ENCODE measurements at regions not wholly inside any gene's neighbourhood (a gene's known extent, or its start where the extent isn't known, plus 50 kb on each side); places are given as distances from the start of the nearest gene placed in this dataset.
"Not testable (repeated sequence)": the region's sequence is repeated elsewhere in the genome, so short reads cannot be mapped to it uniquely, and the experiment has no call there.

DNA sequence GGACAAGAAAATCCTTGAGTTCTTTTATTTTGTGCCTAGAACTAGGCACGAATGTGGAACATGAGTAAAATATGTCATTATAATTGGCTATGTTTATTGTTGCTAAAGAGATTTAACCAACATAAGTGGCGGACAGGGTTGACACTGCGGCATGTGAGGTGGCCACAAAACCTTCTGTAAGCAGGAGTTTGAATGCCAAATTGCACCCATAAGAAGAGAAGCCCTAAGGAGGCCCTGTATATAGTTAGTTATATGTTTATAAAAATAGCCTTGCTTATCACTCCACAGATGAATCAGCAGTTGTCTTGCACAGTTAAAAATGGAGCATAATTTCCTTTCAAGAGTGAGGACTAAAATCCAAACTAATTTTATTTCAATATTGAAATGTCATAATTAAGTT is 336.1 kb downstream of the GBA3 start:
- no peak overlapping the region for H3K27ac ChIP-seq (ENCODE audit: insufficient read depth in 1 of 2, low read depth in 1 of 2, low read length in 2 of 2, poor library complexity in 1 of 2, severe bottlenecking in 2 of 2)
- H3K4me1 ChIP-seq (ENCODE audit: control extremely low read depth in 1 of 4, control insufficient read depth in 4 of 4, insufficient read depth in 4 of 4, low read length in 3 of 4) = no peaks in the 10 kb centered on the region
- no peaks in the 10 kb centered on the region for H3K36me3 ChIP-seq (ENCODE audit: control insufficient read depth in 4 of 4, insufficient read depth in 4 of 4, low read length in 3 of 4)
- H3K4me3 ChIP-seq (ENCODE audit: control insufficient read depth in 1 of 7, extremely low read depth in 1 of 7, insufficient read depth in 4 of 7, low read depth in 2 of 7, low read length in 6 of 7) = no peak overlapping the region
- H3K9me3 ChIP-seq (ENCODE audit: control extremely low read depth in 1 of 5, control insufficient read depth in 4 of 5, insufficient read depth in 2 of 5, low read depth in 1 of 5, low read length in 4 of 5) = no peaks in the 10 kb centered on the region
- CTCF ChIA-PET = interaction anchor here (1.5 kb wide), 1 partner anchor 11 kb away, joined by 4 read pairs; no protein-coding TSS in a partner anchor
- POLR2A ChIA-PET = no interaction called here
- DNase-seq = no peak
- WGBS (ENCODE audit: insufficient coverage) = 100% methylated on average over 1 of the region's 3 CpGs
- no peaks in the 10 kb centered on the region for H3K27me3 ChIP-seq (replicated peaks in 2 of 5; ENCODE audit: control insufficient read depth in 4 of 5, insufficient read depth in 5 of 5, low read length in 4 of 5)

DNA sequence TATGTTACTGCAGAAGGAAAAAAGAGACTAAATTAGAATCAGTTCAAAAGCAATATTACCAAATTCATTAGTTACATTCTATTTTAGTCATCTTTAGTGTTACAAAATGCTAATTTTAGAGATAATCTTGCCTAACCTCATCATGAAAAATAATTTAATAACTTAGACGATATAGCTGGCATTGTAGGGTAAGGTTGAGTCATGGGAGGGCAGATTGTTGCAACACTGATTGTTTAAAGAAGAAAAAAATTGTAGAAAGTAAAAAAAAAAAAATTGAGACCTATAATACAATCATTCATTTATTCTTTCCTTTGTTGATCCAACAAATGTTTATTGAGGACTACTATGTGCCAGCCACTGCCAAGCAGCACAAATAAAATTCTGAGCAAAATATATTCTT is 330.9 kb downstream of the GBA3 start:
- no peak overlapping the region for H3K27ac ChIP-seq (ENCODE audit: insufficient read depth in 1 of 2, low read depth in 1 of 2, low read length in 2 of 2, poor library complexity in 1 of 2, severe bottlenecking in 2 of 2)
- POLR2A ChIA-PET = no interaction called here
- no peaks in the 10 kb centered on the region for H3K9me3 ChIP-seq (ENCODE audit: control extremely low read depth in 1 of 5, control insufficient read depth in 4 of 5, insufficient read depth in 2 of 5, low read depth in 1 of 5, low read length in 4 of 5)
- DNase-seq = no peak
- H3K4me3 ChIP-seq (ENCODE audit: control insufficient read depth in 1 of 7, extremely low read depth in 1 of 7, insufficient read depth in 4 of 7, low read depth in 2 of 7, low read length in 6 of 7) = no peak overlapping the region
- CTCF ChIA-PET = no interaction called here
- H3K4me1 ChIP-seq (ENCODE audit: control extremely low read depth in 1 of 4, control insufficient read depth in 4 of 4, insufficient read depth in 4 of 4, low read length in 3 of 4) = no peaks in the 10 kb centered on the region
- H3K36me3 ChIP-seq (ENCODE audit: control insufficient read depth in 4 of 4, insufficient read depth in 4 of 4, low read length in 3 of 4) = no peaks in the 10 kb centered on the region
- WGBS (ENCODE audit: insufficient coverage) = no CpG with 5 or more reads among the region's 1 CpG
- no peaks in the 10 kb centered on the region for H3K27me3 ChIP-seq (replicated peaks in 2 of 5; ENCODE audit: control insufficient read depth in 4 of 5, insufficient read depth in 5 of 5, low read length in 4 of 5)

DNA sequence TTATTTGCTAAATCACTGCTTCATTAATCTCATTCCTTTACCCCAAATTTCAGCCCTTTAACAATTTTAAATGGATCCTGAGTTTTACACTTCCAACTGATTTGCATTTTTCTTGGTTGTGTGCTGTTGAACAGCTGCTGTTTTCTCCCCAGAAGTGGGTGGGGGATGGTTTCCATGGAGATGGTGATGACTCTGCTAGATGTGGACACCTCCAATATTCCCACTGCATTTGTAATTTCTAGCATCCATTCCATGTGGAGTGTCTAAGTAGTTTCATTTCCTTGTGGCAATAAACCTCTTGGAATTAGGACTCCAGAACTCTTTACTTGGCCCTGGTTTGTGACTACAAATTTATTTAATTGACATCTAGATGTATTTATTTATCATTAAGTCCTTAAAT is 330.4 kb downstream of the GBA3 start:
- Histone ChIP-seq H3K4me1 (ENCODE audit: control extremely low read depth in 1 of 4, control insufficient read depth in 4 of 4, insufficient read depth in 4 of 4, low read length in 3 of 4) (no peaks in the 10 kb centered on the region), H3K9me3 (ENCODE audit: control extremely low read depth in 1 of 5, control insufficient read depth in 4 of 5, insufficient read depth in 2 of 5, low read depth in 1 of 5, low read length in 4 of 5) (no peaks in the 10 kb centered on the region), H3K27me3 (replicated peaks in 2 of 5; ENCODE audit: control insufficient read depth in 4 of 5, insufficient read depth in 5 of 5, low read length in 4 of 5) (no peaks in the 10 kb centered on the region), H3K4me3 (ENCODE audit: control insufficient read depth in 1 of 7, extremely low read depth in 1 of 7, insufficient read depth in 4 of 7, low read depth in 2 of 7, low read length in 6 of 7) (no peak overlapping the region), H3K27ac (ENCODE audit: insufficient read depth in 1 of 2, low read depth in 1 of 2, low read length in 2 of 2, poor library complexity in 1 of 2, severe bottlenecking in 2 of 2) (no peak overlapping the region), H3K36me3 (ENCODE audit: control insufficient read depth in 4 of 4, insufficient read depth in 4 of 4, low read length in 3 of 4) (no peaks in the 10 kb centered on the region)
- ChIA-PET POLR2A (no interaction called here), CTCF (no interaction called here)
- no peak for DNase-seq

DNA sequence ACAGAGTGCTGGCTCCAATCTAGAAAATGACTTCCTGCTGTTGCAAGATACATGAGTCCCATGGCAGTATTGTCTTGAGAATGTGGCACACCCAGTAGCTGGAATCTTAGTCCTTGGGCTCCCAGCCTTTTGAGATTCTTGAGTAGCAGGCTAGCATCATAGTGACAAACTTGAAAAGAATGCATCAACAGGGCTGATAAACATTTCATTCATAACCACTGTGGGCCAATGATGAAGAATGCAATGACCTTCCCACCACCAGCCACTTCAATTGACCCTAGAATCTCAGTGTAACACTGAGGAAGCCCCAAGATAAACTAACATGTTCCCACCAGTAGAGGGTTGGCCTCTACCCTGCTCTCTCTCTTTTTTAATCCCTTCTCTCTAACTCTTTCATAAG is 329.3 kb downstream of the GBA3 start:
- POLR2A ChIA-PET = no interaction called here
- CTCF ChIA-PET = no interaction called here
- Histone ChIP-seq H3K27ac (ENCODE audit: insufficient read depth in 1 of 2, low read depth in 1 of 2, low read length in 2 of 2, poor library complexity in 1 of 2, severe bottlenecking in 2 of 2) (no peak overlapping the region), H3K27me3 (replicated peaks in 2 of 5; ENCODE audit: control insufficient read depth in 4 of 5, insufficient read depth in 5 of 5, low read length in 4 of 5) (no peaks in the 10 kb centered on the region), H3K4me3 (ENCODE audit: control insufficient read depth in 1 of 7, extremely low read depth in 1 of 7, insufficient read depth in 4 of 7, low read depth in 2 of 7, low read length in 6 of 7) (no peak overlapping the region), H3K9me3 (ENCODE audit: control extremely low read depth in 1 of 5, control insufficient read depth in 4 of 5, insufficient read depth in 2 of 5, low read depth in 1 of 5, low read length in 4 of 5) (no peaks in the 10 kb centered on the region), H3K36me3 (ENCODE audit: control insufficient read depth in 4 of 4, insufficient read depth in 4 of 4, low read length in 3 of 4) (no peaks in the 10 kb centered on the region), H3K4me1 (ENCODE audit: control extremely low read depth in 1 of 4, control insufficient read depth in 4 of 4, insufficient read depth in 4 of 4, low read length in 3 of 4) (no peaks in the 10 kb centered on the region)
- no peak for DNase-seq

DNA sequence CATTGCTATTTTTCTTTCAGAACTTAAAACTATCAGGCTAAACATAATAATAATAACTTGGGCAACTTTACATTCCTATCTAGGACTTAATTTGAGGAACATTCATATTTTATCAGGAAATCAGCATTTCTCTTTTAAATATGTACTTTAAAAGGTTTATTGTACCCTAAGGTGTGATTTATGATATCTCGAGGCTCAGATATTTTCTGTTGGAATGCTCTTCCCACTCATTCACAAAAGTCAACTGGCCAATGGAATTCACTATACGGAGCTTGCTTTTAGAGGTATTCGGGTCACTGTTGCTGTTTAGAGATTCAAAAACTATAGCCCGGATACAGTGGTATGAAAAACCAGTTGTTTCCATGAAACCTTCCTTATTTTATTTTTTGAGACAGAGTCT is 328.3 kb downstream of the GBA3 start:
- 100% methylated on average over 3 of the region's 4 CpGs for WGBS (ENCODE audit: insufficient coverage)

DNA sequence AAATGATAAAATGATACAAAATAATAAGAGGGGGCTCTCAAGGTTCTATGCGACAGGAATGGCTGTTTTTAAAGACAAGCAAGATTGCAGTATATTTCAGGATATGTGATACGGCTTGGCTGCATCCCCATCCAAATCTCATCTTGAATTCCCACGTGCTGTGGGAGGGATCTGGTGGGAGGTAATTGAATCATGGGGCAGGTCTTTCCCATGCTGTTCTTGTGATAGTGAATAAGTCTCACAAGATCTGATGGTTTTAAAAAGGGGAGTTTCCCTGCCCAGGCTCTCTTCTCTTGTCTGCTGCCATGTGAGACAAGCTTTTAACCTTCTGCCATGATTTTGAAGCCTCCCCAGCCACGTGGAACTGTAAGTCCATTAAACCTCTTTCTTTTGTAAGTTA is 327.7 kb downstream of the GBA3 start:
- H3K36me3 ChIP-seq (ENCODE audit: control insufficient read depth in 4 of 4, insufficient read depth in 4 of 4, low read length in 3 of 4); H3K4me3 ChIP-seq (ENCODE audit: control insufficient read depth in 1 of 7, extremely low read depth in 1 of 7, insufficient read depth in 4 of 7, low read depth in 2 of 7, low read length in 6 of 7); POLR2A ChIA-PET; H3K27me3 ChIP-seq (replicated peaks in 2 of 5; ENCODE audit: control insufficient read depth in 4 of 5, insufficient read depth in 5 of 5, low read length in 4 of 5); H3K9me3 ChIP-seq (ENCODE audit: control extremely low read depth in 1 of 5, control insufficient read depth in 4 of 5, insufficient read depth in 2 of 5, low read depth in 1 of 5, low read length in 4 of 5); DNase-seq; CTCF ChIA-PET; H3K4me1 ChIP-seq (ENCODE audit: control extremely low read depth in 1 of 4, control insufficient read depth in 4 of 4, insufficient read depth in 4 of 4, low read length in 3 of 4); H3K27ac ChIP-seq (ENCODE audit: insufficient read depth in 1 of 2, low read depth in 1 of 2, low read length in 2 of 2, poor library complexity in 1 of 2, severe bottlenecking in 2 of 2): not testable (repeated sequence)
- WGBS (ENCODE audit: insufficient coverage) = 92% methylated on average over 2 of the region's 4 CpGs

More for the DNA sequence above, 328.3 kb downstream of the GBA3 start:
- no peak overlapping the region for H3K27ac ChIP-seq (ENCODE audit: insufficient read depth in 1 of 2, low read depth in 1 of 2, low read length in 2 of 2, poor library complexity in 1 of 2, severe bottlenecking in 2 of 2)
- no peaks in the 10 kb centered on the region for H3K27me3 ChIP-seq (replicated peaks in 2 of 5; ENCODE audit: control insufficient read depth in 4 of 5, insufficient read depth in 5 of 5, low read length in 4 of 5)
- H3K36me3 ChIP-seq (ENCODE audit: control insufficient read depth in 4 of 4, insufficient read depth in 4 of 4, low read length in 3 of 4) = no peaks in the 10 kb centered on the region
- ChIA-PET CTCF (no interaction called here), POLR2A (no interaction called here)
- no peak overlapping the region for H3K4me3 ChIP-seq (ENCODE audit: control insufficient read depth in 1 of 7, extremely low read depth in 1 of 7, insufficient read depth in 4 of 7, low read depth in 2 of 7, low read length in 6 of 7)
- H3K9me3 ChIP-seq (ENCODE audit: control extremely low read depth in 1 of 5, control insufficient read depth in 4 of 5, insufficient read depth in 2 of 5, low read depth in 1 of 5, low read length in 4 of 5) = no peaks in the 10 kb centered on the region
- no peak for DNase-seq
- no peaks in the 10 kb centered on the region for H3K4me1 ChIP-seq (ENCODE audit: control extremely low read depth in 1 of 4, control insufficient read depth in 4 of 4, insufficient read depth in 4 of 4, low read length in 3 of 4)

DNA sequence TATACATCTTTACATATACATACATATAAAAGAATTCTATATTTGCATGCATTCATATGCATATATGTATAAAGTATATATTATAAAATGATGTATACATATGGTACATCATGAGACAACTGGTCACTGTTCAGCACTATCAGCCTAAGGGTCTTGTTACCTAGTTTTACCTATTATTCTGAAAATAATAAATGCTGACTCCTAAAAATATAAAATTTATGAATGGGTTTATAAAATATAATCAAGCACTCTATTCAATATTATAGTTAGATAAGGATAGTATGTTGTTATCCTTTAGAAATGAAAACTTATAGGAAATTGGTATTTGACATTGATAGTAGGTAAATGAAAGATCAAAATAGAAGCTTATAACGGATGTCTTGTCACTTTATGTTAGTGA is 324.2 kb downstream of the GBA3 start:
- CTCF ChIA-PET = no interaction called here

DNA sequence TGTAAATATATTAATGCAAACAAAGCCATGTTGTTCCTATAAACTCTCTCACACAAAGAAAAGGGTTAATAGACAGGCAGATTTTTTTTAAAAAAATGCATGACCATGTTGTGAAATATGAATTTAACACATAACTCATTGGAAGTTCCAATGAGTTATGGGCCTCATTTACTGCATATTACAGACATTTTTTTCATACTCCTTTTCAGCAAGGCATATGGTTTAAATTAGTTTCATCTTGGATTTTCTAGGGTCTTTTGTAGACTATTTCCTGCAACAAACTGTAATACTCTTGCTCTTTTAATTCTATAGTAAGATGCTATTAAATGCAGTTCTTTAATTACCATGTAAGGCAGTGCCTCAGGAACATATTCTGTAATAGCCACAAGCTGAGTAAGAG is 323.1 kb downstream of the GBA3 start:
- POLR2A ChIA-PET = no interaction called here
- CTCF ChIA-PET = no interaction called here
- H3K27ac ChIP-seq (ENCODE audit: insufficient read depth in 1 of 2, low read depth in 1 of 2, low read length in 2 of 2, poor library complexity in 1 of 2, severe bottlenecking in 2 of 2) = no peak overlapping the region

More for the DNA sequence above, 324.2 kb downstream of the GBA3 start:
- H3K36me3 ChIP-seq (ENCODE audit: control insufficient read depth in 4 of 4, insufficient read depth in 4 of 4, low read length in 3 of 4) = no peaks in the 10 kb centered on the region
- no peaks in the 10 kb centered on the region for H3K27me3 ChIP-seq (replicated peaks in 2 of 5; ENCODE audit: control insufficient read depth in 4 of 5, insufficient read depth in 5 of 5, low read length in 4 of 5)
- H3K4me1 ChIP-seq (ENCODE audit: control extremely low read depth in 1 of 4, control insufficient read depth in 4 of 4, insufficient read depth in 4 of 4, low read length in 3 of 4) = no peaks in the 10 kb centered on the region
- WGBS (ENCODE audit: insufficient coverage) = no CpG with 5 or more reads among the region's 1 CpG
- H3K27ac ChIP-seq (ENCODE audit: insufficient read depth in 1 of 2, low read depth in 1 of 2, low read length in 2 of 2, poor library complexity in 1 of 2, severe bottlenecking in 2 of 2) = no peak overlapping the region
- H3K9me3 ChIP-seq (ENCODE audit: control extremely low read depth in 1 of 5, control insufficient read depth in 4 of 5, insufficient read depth in 2 of 5, low read depth in 1 of 5, low read length in 4 of 5) = no peaks in the 10 kb centered on the region
- no peak overlapping the region for H3K4me3 ChIP-seq (ENCODE audit: control insufficient read depth in 1 of 7, extremely low read depth in 1 of 7, insufficient read depth in 4 of 7, low read depth in 2 of 7, low read length in 6 of 7)
- no peak for DNase-seq
- POLR2A ChIA-PET = no interaction called here

More for the DNA sequence above, 323.1 kb downstream of the GBA3 start:
- Histone ChIP-seq H3K9me3 (ENCODE audit: control extremely low read depth in 1 of 5, control insufficient read depth in 4 of 5, insufficient read depth in 2 of 5, low read depth in 1 of 5, low read length in 4 of 5) (no peaks in the 10 kb centered on the region), H3K36me3 (ENCODE audit: control insufficient read depth in 4 of 4, insufficient read depth in 4 of 4, low read length in 3 of 4) (no peaks in the 10 kb centered on the region), H3K27me3 (replicated peaks in 2 of 5; ENCODE audit: control insufficient read depth in 4 of 5, insufficient read depth in 5 of 5, low read length in 4 of 5) (no peaks in the 10 kb centered on the region), H3K4me3 (ENCODE audit: control insufficient read depth in 1 of 7, extremely low read depth in 1 of 7, insufficient read depth in 4 of 7, low read depth in 2 of 7, low read length in 6 of 7) (no peak overlapping the region), H3K4me1 (ENCODE audit: control extremely low read depth in 1 of 4, control insufficient read depth in 4 of 4, insufficient read depth in 4 of 4, low read length in 3 of 4) (no peaks in the 10 kb centered on the region)
- DNase-seq = no peak
